Activated T-cell treated with anti-CD3 and anti-CD28 coated beads for 1 hour (primary cell): ENCODE measurements at regions not wholly inside any gene's neighbourhood (a gene's known extent, or its start where the extent isn't known, plus 50 kb on each side); places are given as distances from the start of the nearest gene placed in this dataset.
"Not testable (repeated sequence)": the region's sequence is repeated elsewhere in the genome, so short reads cannot be mapped to it uniquely, and the experiment has no call there.

Experiments
- DNase-seq: peaks from one replicate; pipeline ENCODE4 v3.0.0-alpha.2; 2020; ENCODE audit warnings: low read depth

DNA sequence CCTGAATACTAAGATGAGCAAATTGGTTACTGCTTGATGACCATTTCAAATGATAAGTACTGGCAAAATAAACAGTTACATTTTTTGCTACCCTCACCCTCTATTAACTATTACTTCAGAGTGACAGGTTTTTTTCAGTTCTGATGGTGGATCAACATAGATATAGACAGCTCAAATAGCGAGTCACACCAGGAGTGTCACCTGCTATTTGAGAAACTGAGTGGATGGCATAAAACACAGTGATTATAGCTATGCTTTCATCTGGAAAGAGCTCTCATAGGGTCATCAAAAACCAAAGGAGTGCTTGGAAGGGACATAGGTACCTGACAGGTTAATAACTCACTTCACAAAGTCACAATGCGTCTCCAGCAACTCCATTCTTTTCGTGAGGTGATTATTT, 244.5 kb upstream of the C9orf72 start:
- no peak for DNase-seq

DNA sequence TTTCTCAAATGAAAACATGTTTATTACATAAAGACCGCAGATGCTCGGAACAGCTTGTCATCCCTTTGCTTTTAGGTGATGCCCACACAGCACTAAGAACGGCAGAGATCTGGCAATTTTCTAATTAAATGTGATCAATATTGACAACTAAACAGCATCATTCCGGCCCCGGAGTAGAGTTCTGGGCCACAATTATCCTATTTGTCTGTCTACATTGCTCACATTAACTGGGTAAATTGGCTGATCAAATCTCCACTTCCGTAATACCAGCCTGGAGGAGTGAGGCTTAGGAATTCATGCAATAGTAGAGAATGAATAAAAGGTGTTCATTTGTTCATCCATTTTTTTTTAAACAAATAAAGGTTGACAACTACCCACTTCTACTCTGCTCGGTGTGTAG, 245.1 kb upstream of the C9orf72 start:
- no peak for DNase-seq

DNA sequence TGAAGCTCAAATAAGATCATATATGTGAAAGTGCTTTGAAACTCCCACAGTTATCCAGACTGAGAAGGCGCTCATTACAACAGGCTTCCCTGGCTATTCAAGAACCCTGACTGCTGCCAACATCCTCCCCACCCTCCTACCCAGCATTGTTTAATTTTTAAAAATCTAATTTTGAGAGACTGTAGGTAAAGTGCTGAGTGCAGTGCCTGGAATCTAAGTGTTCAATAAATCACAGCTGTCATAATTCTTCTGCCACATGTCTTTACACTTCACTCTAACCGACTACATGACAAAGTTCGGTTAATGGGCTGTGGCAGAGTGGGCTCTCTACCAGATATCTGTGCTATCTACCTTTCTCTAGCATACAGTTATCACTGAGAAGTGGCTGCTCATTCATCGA, 255.6 kb upstream of the C9orf72 start:
- no peak for DNase-seq

DNA sequence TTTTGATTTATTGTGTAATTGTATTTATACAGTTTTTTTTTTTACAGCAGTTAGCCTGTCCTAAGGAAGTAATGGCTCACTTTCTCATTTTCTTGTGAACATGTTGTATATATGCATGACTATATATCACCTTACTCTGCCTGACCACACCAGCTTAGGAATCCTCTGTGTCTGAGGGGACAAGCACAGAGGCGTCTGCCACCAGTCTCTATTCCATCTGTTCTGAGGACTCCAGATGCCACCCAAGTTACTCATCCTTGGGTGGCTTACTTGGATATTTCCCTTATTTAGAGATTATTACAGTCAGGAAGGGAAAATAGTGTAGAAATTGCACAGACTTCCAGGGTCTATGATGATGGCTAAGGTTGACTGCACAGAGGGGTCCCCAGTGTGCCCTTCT, 256.3 kb upstream of the C9orf72 start:
- no peak for DNase-seq

DNA sequence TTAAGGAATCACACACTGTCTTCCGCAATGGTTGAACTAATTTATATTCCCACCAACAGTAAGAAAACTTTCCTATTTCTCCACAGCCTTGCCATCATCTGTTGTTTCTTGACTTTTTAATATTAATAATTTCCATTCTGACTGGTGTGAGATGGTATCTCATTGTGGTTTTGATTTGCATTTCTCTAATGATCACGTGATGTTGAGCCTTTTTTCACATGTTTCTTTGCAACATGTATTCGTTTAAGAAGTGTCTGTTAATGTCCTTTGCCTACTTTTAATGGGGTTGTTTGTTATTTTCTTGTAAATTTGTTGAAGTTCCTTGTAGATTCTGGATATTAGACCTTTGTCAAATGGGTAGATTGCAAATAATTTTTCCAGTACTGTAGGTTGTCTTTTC, 258.8 kb upstream of the C9orf72 start:
- not testable (repeated sequence) for DNase-seq

DNA sequence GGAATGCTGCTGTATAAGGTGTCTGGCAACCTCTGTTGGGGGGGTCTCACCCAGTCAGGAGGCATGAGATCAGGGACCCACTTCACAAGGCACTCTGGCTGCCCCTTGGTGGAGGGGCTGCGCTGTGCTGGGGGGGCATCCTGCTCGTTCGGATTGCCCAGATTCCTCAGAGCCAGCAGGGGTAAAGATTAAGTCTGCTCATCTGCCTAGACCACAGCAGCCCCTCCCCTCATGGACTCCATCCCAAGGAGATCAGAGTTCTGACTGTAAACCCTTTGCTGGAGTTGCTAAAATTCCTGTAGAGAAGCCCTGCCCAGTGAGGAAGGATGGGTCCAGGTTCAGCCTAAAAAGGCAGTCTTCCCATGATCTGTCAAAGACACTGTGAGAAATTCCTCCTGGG, 262.0 kb upstream of the C9orf72 start:
- DNase-seq, result no peak

DNA sequence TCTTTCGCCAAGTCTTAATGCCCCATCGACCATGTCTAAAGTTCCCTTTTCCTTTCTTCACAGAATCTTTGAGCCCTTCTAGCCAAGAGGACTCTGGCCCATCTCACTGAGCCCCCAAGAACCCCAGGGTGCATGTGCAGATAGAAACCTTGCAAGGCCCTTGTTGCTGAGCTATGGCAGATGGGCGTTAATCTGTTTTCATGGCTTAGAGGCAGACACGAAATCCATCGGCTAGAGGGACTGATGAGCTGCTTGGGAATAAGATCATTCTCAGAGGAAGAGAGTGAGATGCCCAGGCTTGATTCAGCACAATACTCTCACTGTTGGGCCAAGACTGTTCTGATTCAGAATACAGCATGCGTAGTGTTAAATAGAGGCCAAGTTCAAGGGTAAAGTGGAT, 262.5 kb upstream of the C9orf72 start:
- no peak for DNase-seq

DNA sequence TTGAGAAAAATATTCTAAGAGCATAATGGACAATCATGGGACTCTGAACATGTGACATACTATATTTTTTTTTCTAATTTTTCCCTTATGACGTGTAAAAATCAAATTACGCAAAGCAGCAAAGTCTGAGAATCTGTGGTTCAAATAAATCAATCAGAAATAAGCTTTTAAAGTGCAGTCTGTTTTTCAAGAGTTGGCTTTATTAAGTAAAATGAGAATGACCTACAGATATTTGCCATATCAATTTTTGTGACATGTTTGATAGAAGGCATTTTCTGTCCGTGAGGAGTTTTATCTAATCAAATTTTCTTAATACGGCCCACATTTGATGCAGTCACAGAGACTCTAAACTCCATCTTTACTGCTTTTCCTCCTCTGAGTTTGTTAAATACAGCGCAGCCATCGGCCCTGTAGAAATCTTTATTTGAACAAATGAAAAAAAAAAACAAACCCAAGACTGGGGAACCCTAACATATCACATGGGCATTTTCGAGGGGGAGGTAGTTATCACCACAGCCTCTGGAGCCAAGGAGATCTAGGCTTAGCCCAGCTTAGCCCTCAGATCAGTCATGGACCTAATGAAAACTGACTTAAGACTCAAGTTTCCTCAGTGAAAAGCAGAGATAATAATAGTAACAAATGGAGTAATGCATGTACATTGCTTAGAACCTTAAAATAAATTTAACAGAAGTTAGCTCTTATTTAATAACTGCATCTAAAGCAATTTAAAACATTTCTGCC, 263.6 kb upstream of the C9orf72 start:
- no peak for DNase-seq

DNA sequence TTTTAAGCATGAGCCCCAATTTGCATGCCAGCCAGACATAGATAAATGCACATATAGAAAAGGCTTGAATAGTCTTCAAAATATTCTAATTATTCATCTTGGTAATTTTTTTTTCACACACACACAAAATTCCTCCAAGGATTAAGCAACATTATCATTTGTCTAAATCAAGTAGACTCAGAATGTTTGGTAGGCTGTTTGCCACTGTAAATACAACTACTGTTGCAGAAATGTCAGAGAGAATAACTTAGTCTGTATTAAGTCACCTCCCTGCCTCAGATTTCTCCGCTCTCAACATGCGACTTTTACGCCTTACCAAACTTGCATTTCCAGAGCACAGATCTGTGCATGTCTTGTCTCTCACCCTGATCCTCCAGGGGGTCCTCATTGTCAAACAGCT, 265.6 kb upstream of the C9orf72 start:
- DNase-seq, result no peak

DNA sequence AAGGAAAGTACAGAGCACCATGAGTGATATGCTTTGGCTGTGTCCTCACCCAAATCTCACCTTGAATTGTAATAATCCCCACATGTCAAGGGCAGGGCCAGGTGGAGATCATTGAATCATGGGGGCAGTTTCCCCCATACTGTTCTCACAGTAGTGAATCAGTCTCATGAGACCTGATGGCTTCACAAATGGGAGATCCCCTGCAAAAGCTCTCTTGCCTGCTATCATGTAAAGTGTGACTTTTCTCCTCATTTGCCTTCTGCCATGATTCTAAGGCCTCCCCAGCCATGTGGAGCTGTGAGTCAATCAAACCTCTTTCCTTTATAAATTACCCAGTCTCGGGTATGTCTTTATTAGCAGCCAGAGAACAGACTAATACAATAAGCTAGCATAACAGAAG, 266.5 kb upstream of the C9orf72 start:
- DNase-seq, result not testable (repeated sequence)

DNA sequence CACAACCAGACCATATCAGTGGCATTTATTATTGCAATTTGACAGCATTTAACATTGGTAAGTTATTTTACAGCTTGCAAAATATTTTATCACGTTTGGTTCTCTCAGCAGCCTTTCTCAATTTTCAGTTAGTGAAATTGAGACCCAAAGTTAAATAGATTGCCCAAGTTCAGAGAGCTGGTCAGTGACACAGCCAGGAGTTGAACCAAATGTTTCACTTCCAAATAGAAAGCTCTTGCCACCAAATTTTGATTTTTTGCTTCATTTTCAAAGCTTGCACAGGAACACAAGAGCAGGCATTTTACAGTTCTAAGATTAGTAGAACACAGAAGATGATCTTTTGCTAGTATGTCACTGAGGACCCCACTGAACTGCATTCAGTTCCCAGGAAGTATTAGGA, 271.5 kb upstream of the C9orf72 start:
- no peak for DNase-seq

DNA sequence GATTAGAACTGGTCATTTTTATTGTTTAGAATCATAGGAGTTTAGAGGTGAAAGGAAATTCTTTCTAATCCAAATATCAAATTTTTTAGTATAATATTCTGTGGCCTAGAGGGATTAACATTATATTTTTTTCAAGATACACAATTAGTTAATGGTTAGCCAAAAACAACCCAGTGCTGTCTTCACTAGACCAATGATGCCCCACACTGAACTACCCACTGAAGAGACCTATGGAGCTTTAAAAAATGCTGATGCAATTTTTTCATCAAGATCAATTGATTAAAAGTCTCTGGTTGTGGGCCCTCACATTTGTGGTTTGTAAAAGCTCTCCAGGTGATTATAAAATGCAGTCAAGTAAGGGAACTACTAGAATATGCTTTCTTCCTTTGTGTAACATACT, 274.1 kb upstream of the C9orf72 start:
- no peak for DNase-seq

DNA sequence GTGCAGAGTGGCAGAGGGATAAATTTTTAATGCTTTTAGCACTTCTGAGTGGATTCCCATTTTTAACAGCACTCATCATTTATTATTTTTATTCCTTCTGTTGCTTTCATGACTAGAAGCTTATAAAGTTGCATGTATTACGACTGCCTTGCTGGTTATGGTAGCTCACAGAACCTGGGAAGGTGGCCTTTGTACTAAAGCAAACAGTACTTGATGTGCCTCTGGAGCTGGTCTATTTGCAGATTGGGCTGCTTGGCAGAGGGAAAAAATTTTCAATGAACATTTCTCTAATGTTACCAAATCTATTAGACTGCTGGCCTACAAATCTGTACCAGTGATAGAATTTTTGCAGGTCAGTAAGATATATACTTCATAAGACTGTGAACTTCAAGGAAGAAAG, 274.5 kb upstream of the C9orf72 start:
- no peak for DNase-seq

DNA sequence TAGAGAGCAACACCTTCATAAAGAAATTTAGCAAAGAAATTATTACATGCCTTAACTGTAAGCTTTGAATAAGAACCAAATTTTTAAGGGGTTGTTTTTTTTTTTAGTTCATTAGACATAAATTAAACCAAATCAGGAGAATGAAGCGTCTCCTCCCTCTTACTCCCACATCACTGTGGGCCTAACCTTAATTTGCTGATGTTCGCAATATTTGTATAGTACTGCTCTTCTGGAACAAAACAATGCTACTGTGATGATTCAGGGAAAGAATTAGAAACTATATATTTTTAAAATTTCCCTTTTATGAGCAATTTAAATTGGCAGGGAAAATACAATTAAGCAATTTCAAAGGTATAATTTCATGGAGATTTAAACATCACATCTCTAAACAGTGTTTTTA, 275.0 kb upstream of the C9orf72 start:
- DNase-seq, result no peak

DNA sequence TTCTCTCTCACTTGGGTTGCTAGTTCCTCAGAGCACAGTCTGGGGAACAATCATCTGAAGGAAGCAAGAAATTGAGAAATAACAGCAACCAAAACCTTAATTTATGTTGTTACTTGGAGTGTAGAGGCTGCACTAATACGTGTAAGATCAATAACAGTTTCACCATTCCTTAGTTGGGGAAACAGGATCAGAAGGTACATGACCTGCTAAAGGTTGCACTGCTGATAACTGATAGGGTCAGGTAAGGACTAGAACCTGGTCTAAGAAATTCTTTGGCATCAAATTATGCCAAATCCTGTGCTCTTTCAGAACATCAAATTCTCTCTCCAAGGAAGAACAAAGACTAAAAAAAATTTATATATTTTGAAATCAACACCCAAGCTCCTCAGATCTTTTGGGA, 278.6 kb upstream of the C9orf72 start:
- no peak for DNase-seq

DNA sequence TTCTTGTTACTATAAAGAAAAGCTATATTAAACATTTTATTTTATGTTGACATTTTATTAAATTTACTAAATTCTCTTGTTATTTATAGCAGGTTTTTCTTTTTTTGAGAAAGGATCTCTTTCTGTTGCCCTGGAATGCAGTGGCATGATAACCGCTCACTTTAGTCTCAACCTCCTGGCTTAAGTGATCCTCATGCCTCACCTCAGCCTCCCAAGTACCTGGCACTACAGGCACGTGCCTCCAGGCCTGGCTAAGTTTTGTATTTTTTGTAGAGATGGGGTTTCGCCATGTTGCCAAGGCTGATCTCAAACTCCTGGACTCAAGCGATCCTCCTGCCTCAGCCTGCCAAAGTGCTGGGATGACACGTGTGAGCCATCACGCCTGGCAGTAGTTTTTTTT, 280.2 kb upstream of the C9orf72 start:
- no peak for DNase-seq

DNA sequence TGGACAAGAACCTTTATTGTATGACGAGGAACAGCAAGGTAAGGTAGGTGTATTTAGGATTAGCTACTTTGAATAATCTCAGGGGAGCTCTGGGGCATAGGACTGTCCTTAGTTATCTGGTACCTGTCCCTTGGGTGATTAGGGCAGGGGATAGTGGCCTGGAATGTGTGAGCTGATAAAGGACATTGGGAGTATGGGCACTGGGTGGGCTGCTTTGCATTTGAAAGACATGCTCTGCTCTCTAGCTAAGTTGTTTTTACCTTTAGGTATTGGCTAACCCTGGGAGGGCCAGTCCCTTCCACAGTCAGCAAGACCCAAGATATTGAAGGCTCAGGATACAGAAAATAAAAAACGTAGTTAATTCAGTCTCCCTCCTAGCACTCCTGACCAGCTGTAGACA, 282.8 kb upstream of the C9orf72 start:
- DNase-seq, result no peak

DNA sequence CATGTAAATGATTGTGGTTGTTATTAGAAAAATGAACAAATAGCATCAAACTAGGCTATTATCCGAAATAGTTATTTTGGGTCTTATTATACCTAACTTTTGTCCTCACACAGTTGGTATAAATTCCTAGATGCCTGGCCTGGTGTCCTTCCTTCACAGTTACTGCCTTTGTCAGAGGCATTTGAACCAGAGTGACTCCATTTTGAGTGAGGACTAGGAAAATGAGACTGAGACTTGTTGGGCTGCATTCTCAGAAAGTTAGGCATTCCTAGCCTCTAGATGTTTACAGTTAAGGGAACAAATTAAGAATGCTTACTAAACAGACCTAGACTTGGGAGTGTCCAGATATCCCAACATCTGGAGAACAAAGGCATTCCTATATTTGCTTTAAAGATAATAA, 283.5 kb upstream of the C9orf72 start:
- DNase-seq, result no peak

DNA sequence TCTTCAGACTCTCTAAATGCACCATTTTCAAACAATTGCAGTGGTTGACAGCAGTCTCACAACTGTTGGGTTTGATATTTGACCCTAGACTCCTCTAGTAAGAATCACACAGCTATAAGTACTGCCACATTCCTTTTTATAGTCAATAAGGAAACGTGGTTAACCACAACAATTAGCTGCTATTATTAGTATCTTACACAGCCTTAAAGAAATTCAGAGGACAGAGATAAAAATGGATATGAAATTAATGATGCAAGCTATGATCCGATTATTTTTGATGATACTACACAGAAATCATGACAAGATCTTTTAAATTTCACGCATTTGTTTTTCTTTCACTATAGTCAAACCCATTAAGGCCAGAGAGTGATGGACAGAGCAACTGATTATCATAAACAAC, 288.6 kb upstream of the C9orf72 start:
- DNase-seq, result no peak

DNA sequence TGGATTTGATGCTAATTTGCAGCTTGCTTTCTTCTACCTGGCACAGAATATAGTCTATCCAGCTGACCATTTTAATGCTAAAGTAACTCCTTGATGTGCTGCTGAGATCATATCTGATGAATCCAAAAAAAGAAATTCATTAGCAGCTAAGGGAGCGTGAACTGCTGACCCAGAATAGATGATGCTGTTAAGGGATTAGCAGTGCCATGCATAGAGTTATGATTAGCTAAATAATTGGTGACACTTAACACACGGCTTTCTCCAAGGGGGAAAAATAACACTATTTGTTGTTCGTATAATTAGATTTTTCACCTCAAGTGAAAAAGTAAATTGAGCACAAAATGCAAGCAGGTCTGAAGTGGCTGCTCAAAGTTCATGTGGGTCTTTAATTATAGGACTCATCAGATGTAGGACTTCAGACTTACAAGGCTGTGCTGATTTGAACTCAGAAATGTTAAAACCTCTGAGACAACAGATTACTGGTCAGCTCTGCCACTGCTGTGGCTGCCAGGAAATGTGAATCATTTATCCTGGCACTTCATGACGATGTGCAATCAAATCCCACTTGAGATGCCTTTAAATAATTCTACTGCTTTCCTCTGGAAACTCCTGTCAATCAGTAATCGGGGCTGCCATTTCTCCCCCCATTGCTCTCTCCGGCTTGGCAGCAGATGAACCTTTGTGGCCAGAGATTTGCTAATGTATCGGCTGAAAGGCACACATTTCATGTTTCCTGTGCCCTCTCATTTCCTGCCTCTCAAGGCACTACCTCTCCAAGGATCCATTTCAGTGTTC, 291.6 kb upstream of the C9orf72 start:
- DNase-seq, result no peak

DNA sequence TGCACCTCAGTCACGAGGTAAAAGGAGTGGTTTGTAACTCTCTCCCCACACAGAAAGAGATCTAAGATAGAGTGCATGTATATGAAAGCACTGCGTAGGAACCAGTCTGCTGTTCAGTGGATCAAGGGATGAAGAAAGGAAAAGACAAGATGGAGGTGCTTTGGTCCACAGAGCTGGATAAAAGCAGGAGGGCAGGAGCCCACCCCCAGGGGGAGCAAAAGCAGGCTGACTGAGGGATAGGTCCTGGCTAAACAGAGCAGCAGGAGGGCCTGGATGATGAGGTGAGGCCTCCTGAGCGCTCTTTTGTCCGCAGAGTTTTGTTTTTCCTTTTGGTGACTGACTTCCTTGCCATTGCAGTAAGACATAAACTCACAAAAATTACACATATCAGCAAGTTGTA, 293.5 kb upstream of the C9orf72 start:
- no peak for DNase-seq

DNA sequence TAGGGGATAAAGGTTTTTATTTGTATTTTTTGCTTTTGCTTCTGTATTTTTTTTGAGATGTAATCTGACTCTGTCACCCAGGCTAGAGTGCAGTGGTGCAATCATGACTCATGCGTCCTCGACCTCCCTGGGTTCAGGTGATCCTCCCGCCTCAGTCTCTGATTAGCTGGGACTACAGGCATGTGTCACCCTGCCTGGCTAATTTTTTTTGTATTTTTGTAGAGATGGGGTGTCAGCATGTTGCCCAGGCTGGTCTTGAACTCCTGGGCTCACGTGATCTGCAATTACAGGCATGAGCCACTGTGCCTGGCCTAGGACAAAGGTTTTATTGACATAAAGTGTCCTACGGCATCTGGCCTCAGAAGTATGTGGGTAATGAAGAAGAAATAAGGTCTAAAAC, 297.1 kb upstream of the C9orf72 start:
- DNase-seq, result no peak

DNA sequence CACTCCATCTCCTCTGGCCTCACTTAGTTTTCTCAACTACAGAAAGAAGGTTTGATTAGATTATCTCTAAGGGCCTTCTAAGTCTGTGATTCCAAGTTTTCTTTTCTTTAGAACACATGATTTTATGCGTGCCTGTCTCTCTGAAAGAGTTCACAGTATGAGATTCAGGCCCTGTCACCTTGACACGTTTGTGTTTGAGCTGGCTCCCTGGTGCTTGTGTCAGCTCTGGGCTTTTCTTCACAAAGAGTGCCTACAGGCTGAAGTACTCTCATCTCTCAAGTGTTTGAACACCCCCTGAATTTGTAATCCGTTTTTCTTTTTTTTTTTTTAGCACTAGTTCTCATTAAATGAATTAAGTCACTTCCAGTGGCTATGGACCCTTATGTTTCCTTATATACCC, 306.9 kb upstream of the C9orf72 start:
- no peak for DNase-seq

DNA sequence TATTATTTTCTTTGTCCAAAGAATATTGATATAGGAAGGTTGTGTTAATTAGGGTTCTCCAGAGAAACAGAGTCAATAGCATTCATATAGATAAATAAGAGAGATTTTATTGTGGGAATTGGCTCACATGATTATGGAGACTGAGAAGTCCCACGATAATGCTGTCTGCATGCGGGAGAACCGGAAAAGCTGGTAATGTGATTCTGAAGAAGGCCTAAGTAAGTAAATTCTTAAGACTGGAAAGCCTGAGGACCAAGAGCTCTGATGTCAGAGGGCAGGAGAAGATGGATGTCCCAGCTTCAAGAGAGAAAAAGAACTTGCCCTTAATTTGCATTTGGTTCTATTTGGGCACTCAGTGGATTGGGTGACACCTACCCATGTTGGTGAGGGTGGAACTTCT, 307.4 kb upstream of the C9orf72 start:
- DNase-seq, result no peak
